ENCODE measurements at regions not wholly inside any gene's neighbourhood (a gene's known extent, or its start where the extent isn't known, plus 50 kb on each side); places are given as distances from the start of the nearest gene placed in this dataset.

DNA sequence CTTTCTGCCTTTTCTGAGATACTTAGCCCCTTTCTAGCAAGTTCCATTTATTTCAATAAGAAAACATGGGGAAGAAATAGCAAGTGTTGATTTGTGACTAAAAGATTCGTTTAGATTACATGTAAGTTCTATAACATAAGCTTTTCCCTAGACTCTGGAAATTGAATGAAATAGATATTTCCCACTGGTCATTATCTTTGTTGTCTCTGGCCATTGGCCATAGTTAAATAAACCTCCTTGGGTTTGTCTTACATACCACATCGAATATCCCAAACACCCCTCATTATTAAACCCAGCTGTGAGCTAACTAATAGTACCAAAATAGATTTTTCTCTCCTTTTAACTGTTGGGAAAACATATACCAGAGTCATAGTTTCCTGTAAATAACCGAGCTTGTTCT lies 534.8 kb downstream of the IQCM start:
- TF ChIP-seq CTCF (IDR thresholded peaks at IDR 0.05) (no peak), POLR2AphosphoS5 (IDR thresholded peaks at IDR 0.05; ENCODE audit: insufficient read depth in 1 of 2, low read depth in 1 of 2) (no peak), POLR2A (IDR thresholded peaks at IDR 0.05) (no peak)

Data from vagina (tissue), 2 donors.